H54 (cell line): ENCODE measurements at regions not wholly inside any gene's neighbourhood (a gene's known extent, or its start where the extent isn't known, plus 50 kb on each side); places are given as distances from the start of the nearest gene placed in this dataset.

Experiments used
- DNase-seq: peaks from one replicate; pipeline ENCODE4 v3.0.0; 2011; ENCODE audit warnings: low spot score, mixed read lengths; ENCODE audit not compliant: insufficient read length
- FAIRE-seq: peaks from 3 replicates; lab custom pipeline; 2011; peaks lifted over from hg19 to GRCh38; lab: Jason Lieb, UNC
- POLR2A ChIP-seq: IDR thresholded peaks from 2 replicates; pipeline ENCODE4 v1.6.1; 2011; ENCODE audit warnings: low read depth, mild to moderate bottlenecking, low read length

DNA sequence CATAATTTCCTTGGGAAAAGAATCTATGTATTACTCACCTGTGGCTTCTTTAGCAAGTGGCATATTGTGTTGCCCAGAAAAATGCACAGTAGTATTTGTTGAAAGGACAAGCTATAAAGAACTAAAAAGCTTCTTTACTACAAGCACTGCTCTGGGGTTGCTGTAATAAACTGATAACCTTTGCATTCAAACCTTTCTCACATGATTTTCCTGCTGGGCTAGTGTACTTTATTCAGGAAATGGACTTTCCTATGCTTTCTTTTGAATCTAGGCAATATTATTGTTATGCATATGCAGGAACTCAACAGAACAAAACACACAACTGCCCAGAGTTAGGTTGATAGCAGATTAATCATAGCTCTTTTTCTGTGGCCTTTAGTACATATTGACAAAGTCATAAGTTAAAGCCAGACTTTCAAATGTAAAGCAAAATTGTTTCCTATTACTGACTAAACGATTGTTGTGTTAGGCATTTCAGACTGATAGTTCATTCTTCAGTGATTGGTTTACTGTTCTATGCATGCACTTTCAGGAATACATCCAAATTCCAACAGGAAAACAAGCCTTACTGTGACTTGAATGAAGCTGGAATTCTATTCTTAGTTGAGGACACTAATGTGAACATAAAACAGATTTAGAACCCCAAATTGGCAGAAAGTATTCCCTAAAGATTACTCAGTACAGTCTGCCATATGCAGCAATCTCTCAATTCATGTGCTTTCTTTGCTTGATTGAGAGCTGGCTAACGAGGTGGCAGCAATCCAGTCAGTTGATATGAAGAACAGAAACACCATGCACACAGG lies 564.3 kb upstream of the NEGR1 start:
- FAIRE-seq = no peak
- no peak for DNase-seq
- no peak for TF ChIP-seq POLR2A

DNA sequence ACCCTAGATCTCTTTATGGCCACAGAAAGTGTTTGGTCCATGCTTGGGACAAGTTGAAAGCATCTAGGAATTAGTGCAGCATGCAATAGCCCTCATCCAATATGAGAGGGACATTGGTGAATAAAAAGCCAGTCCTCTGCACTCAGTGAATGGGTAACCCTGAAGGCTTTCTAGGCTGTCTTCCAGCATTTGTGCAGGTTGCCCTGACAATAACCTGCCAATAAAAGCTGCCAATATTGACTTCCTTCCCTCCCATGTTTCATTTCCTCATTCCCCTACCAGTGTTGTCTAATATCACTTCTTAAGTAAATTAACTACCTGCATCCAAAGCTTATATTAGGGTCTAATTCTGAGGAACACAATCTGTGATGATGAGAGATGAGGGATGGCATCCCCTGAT lies 563.6 kb upstream of the NEGR1 start:
- no peak for DNase-seq
- no peak for TF ChIP-seq POLR2A
- FAIRE-seq = no peak

DNA sequence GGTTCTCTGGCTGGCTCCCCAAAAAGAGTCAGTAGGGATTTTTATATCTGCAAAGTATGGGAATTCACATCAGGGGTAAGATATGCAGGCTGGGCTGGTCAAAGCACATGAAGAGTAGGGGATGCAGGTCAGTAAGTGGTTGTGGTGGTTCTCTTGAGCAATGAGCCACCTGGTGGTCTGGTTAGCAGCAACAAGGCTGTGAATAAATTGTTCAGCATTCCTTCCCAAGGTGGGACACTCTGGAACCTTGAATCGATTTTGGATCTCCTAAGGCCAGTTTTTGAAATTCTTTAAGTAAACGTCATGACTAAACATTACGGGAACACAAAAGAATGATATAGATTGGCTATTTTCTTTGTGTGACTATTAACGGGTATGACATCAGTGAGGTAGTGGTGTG lies 563.0 kb upstream of the NEGR1 start:
- DNase-seq = no peak
- no peak for TF ChIP-seq POLR2A
- FAIRE-seq = peak; percentile 41

DNA sequence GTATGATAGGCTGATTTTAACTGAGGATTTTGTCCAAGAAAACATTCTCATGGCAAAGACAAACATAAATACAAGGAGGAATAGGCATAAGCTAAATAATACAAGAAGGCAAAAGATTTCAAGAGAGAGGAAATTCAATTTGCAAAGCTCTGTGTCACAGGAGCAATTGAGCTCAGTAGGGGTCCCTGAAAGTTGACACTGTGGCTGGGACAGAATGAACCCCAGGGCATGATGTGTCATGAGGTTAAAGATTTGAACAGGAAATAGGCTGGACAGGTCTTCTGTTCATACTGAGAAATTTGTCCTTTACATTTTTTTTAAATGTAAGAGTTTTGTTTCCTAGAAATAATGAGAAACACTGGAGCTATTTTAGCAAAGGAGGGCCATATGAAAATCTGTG lies 555.4 kb upstream of the NEGR1 start:
- TF ChIP-seq POLR2A = no peak
- FAIRE-seq = peak; percentile 15
- no peak for DNase-seq

DNA sequence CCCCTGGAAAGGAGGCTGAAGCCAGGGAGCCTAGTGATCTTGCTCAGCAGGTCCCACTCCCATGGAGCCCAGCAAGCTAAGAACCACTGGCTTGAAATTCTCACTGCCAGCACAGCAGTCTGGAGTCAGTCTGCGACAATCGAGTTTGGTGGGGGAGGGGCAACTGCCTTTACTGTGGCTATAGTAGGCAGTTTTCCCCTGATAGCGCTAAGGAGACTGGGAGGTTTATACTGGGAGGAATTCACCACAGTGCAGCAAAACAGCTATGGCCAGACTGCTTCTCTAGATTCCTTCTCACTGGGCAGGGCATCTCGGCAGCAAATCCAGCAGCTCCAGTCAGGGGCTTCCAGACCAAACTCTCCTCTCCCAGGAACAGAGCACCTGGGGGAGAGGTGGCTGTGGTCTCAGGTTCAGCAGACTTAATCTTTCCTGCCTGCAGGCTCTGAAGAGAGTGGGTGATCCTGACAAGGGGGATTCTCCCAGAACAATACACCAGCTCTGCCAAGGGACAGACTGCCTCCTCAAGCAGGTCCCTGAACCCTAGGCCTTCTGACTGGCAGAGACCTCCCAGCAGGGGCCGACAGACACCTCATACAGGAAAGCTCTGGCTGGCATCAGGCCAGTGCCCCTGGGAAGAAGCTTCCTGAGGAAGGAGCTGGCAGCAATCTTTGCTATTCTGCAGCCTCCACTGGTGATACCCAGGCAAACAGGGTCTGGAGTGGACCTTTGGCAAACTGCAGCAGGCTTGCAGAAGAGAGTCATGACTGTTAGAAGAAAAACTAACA lies 548.5 kb upstream of the NEGR1 start:
- FAIRE-seq (no peak), DNase-seq (no peak)
- TF ChIP-seq POLR2A = no peak

DNA sequence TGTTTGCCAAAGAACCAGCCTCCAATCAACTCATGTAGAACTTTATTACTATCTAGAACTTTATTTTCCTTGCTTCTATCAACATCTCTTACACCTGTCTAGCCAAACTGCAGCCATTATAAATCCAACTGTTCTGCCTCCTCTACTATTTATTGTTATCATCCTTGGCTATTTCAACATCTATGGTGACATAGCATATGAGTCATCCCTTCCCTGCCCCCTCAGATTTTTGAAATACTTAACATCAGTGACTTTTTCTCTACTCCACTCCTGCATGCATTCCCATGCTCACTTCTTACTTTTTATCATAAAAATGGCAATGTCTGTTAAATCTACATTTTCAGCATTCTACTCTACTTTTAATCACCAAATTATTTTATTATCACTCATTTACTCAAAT lies 544.9 kb upstream of the NEGR1 start:
- DNase-seq = no peak
- no peak for TF ChIP-seq POLR2A
- FAIRE-seq = no peak

DNA sequence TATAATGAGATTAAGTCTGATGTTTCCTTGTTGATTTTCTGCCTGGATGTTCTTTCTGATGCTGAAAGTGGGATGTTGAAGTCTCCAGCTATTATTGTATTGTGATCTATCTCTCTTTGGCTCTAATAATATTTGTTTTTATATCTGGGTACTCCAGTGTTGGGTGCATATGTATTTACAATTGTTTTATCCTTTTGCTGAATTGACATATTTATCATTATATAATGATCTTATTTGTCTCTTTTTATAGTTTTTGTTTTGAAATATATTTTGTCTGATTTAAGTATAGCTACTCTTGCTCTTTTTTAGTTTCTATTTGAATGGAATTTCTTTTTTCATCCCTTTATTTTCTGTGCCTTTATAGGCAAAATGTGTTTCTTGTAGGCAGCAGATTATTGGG lies 522.2 kb upstream of the NEGR1 start:
- no peak for TF ChIP-seq POLR2A

DNA sequence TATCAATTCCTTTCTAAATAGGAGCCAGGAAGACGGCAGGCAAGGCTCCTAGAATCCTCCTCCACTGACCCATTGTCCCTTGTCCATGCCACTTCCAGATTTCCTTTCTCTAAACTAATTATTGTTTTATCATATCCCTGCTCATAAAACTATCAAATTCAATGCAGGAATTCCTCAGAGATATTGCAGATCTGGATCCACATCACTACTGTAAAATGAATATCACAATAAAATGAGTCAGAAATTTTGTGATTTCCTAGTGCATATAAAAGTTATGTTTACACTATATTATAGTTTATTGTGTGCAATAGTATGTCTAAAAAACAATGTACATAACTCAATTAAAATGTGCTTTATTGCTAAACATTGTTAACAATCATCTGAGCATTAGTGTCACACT lies 498.7 kb upstream of the NEGR1 start:
- FAIRE-seq (no peak), DNase-seq (no peak)
- TF ChIP-seq POLR2A = no peak

More for the DNA sequence above, 522.2 kb upstream of the NEGR1 start:
- FAIRE-seq (no peak), DNase-seq (no peak)

DNA sequence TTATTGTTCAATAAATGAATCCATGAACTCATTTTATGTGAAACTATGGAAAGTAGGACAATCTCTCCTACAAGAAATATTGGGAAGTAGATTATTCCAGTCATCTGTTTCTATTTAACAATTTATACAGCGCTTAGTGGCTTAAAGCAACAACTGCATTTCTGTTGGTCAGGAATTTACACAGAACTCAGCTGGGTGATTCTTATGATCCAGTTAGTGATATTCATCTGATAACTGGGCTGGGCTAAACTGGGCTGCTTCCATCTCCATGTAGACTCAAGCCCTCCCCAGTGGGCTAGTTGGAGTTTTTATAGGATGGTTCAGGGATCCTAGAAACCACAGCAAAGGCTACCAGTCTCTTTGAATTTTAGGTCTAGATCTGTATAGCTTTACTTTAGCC lies 497.9 kb upstream of the NEGR1 start:
- DNase-seq = no peak
- no peak for TF ChIP-seq POLR2A
- FAIRE-seq = no peak

DNA sequence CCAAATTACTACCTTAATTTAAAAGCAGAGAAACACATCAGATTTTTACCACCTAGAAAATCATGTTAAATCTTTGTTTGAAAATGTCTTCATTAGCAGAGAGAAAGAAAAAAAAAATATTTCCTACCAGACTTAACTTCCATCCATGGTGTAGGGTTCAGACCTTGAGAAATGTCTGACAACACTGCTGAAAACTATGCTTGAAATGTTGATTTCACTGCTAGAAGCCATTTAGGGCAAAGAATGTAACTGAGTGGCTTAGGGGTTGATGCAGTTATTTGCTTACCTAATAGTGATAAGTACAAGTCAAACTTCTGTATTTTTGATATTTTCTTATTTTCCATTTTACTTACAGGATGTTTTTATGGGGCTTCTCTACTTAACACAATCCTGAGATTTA lies 495.6 kb upstream of the NEGR1 start:
- DNase-seq (no peak), FAIRE-seq (no peak)
- TF ChIP-seq POLR2A = no peak

DNA sequence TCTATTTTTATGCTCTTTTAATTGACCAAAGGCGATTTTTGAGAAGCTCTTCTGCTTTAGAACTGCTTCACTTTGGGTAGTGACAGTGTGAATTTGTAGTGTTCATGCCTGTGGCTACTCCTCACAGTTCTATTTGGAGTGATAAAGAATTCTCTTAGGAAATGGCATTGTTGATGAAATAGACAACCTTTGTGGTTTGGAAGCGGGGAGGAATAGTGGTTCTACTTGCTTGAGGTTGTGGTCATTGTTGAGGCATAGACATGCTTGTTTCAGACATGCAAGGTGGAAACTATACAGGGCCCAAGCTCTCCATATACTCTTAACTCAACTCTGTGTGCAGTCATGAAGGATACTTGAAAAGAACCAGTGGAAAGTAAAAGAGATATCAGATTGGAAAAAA lies 481.1 kb upstream of the NEGR1 start:
- no peak for FAIRE-seq
- no peak for DNase-seq
- TF ChIP-seq POLR2A = no peak

DNA sequence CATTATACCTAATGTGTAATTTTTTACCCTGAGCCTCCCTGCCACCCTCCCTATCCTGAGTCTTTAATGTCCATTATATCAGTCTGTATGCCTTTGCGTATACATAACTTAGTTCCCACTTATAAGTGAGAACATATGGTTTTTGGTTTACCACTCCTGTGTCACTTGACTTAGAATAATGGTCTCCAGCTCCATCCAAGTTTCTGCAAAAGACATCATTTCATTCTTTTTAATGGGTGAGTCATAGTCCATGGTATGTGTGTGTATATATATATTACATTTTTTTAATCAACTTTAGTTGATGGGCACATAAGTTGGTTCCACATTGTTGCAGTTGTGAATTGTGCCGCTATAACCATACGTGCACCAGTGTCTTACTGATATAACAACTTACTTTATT lies 477.1 kb upstream of the NEGR1 start:
- DNase-seq = no peak
- no peak for TF ChIP-seq POLR2A
- no peak for FAIRE-seq

DNA sequence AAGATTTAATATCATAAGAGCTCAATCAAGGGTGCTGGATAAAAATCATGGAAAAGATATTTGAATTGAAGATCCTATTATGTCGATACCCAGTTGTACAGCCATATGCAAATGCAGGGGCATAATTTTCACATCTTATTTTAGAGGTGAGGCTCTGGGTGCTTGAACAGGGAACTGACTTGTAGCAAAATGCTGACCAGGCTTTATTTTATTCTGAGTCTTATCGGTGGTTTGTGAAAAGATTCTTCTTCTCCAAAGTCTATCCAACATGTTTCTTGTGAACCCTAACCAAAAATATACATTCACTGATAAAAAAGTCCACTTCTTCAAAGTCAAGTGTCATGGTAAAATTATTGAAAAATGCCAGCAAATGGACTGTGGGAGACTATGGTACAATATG lies 475.5 kb upstream of the NEGR1 start:
- no peak for FAIRE-seq
- no peak for TF ChIP-seq POLR2A
- DNase-seq = no peak

DNA sequence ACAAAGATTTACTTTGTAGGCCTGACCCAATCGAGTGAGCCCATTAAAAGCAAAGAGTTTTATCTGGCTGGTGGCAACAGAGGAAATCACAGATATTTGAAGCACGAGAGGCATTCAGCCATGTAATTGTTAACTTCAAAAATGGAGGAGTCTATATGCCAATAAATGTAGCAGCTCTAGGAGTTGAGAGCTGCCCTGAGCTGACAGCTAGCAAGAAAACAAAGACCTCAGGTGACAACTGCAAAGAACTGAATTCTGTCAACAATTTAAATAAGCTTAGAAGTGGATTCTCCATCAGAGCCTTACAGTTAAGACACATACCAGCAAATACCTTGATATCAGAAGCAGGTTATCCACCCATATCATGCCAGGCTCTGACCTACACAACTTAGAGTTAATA lies 463.1 kb upstream of the NEGR1 start:
- FAIRE-seq = no peak
- DNase-seq = no peak
- no peak for TF ChIP-seq POLR2A

DNA sequence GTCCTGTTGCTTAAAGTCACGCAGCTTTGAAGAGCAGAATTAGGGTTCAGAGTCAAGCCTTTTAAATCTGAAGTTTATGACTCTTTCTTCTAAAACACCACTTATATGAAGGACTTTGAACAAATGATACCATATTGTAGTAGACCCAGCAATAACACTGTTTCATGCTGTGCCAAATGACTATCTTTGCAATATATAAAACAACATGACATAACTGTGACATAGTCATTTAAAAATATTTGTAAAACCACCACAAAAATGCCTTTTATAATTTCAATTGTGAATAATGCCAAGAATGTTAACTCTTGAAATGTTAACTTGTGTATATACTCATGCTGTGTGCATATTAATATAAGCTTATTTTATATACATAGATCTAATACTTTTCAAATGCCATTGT lies 452.1 kb upstream of the NEGR1 start:
- no peak for DNase-seq
- TF ChIP-seq POLR2A = no peak
- FAIRE-seq = no peak
